ENCODE measurements at regions not wholly inside any gene's neighbourhood (a gene's known extent, or its start where the extent isn't known, plus 50 kb on each side); places are given as distances from the start of the nearest gene placed in this dataset.
A peak's percentile ranks its signal among the peaks of the same experiment; 100 is the strongest.

- no peak for DNase-seq
Measured at GRCh38 chr5:18829539-18829938, 1158.5 kb downstream of the CDH18 start.

GRCh38 chr5:18850216-18850615 is 1137.8 kb downstream of the CDH18 start:
- no peak for DNase-seq

DNA sequence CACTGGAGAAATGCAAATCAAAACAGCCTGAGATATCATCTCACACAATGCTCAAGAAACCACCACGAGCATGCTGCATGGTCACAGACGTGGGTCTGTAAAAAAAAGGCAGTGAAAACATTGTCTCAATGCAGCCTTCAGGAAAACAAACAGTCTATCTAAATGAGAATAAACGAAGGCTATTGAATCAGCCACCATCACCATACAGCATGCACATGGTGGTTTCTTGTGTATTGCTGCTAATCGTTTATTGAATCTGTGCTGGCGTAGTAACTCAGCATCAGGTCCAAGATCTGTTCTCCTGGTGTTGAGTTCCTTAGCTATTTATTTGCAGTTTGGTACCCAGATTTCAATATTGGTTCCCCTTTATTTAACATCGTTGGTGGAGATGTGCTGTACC is 1115.0 kb downstream of the CDH18 start:
- DNase-seq: no peak

- no peak for DNase-seq
Measured at GRCh38 chr5:18876565-18876964, 1111.4 kb downstream of the CDH18 start.

DNA sequence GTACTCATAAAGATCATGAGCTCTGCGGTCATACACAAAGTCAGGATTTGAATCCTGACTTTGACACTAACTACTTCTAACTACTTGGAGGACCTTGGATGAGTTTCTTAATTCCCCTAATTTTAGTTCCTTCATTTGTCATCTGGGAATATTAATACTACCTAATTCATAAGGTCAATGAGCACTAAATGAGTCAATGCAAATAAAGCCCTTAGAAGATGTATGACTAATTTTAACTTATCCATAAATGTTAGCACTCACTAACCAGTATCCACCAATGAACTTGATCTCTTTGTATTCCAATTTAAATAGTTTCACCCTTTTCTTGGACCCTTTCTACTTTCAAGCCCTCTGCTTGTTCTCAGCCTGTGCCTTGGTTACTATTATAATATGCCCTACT is 1106.4 kb downstream of the CDH18 start:
- DNase-seq: no peak

DNA sequence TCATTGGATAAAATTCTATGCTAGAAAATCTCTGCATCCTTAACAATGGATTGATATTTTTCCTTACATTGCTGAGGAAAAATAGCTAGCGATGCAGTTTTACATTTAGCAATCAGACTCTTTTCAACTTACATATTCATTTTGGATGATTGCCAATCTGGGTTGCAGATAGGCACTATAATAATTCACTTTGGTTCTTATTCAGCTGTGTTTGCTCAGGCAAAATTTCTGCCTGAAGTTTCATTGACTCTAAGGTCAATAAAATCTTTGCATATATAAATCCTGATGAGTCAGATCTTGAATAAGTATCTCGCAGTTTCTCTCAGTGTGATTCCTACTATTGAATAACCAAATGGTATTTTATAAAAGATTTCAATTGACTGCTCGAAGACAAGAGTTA is 1105.8 kb downstream of the CDH18 start:
- no peak for DNase-seq

DNA sequence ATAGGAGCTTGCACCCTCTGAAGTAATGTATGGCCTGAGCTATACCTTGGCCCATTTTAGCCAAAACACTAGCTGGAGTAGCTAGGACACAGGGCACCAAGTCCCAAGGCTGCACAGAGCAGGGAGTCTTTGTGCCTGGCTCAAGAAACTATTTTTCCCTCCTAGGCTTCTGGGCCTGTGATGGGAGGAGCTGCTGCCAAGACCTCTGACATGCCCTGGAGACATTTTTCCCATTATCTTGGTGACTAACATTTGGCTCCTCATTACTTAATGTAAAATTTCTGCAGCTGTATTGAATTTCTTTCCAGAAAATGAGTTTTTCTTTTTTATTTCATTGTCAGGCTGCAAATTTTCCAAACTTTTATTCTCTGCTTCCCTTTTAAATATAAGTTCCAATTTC is 1099.2 kb downstream of the CDH18 start:
- no peak for DNase-seq

DNA sequence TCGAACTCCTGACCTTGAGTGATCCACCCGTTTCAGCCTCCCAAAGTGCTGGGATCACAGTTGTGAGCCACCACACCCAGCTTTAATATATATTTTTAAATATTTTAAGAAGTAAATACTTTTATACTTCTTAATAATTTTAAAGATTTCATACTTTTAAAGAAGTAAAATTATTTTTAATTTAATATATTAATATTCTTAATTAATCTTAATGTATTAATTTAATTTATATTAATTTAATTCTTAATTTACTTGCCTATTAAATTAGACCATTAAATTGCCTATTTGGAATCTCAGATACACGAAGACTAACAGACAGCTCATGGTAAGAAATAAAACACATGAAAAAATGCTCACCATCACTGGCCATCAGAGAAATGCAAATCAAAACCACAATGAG is 1087.4 kb downstream of the CDH18 start:
- DNase-seq: no peak

GRCh38 chr5:18920966-18921365 is 1067.0 kb downstream of the CDH18 start:
- no peak for DNase-seq

DNA sequence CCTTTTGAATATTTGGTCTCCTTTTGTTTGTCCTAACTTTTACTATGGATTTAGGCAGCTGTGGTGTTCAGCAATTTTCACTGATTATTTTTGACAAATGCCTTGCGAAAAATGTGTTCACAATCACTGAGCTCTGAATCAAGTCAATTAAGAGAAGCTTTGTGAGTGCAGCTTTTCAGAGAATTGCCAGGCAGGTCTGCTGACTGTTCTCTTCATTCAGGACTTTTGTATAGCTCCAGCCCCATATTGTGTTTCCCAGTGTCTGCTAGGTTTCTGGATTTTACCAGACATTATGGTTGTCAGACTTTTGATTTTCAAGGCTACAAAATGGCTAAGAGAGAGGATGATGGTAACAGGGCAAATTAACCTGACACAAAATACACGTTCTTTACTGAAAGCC is 1055.9 kb downstream of the CDH18 start:
- no peak for DNase-seq

- no peak for DNase-seq
Measured at GRCh38 chr5:18944771-18945170, 1043.2 kb downstream of the CDH18 start.

GRCh38 chr5:18954239-18954638 is 1033.8 kb downstream of the CDH18 start:
- no peak for DNase-seq

- peak; percentile 98 for DNase-seq
Measured at GRCh38 chr5:18959535-18959934, 1028.5 kb downstream of the CDH18 start.

DNA sequence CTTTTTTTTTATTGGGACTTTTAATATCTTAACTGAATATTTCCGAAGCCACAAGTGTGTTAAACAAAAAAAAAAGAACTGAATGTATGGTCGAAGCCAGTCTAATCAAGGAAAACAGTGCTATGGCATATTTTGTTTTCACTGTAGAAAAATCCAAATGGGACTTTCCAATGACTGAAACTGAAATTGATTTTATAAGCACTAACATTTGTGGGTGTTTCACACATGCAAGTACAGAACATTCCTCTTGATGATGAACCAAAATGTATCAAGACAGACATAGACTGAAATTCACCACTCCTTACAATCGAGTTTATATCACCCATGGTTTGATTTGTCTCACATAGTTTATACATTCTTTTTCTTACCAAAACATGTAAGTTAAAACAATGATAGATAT is 1026.8 kb downstream of the CDH18 start:
- DNase-seq: peak; percentile 51

DNA sequence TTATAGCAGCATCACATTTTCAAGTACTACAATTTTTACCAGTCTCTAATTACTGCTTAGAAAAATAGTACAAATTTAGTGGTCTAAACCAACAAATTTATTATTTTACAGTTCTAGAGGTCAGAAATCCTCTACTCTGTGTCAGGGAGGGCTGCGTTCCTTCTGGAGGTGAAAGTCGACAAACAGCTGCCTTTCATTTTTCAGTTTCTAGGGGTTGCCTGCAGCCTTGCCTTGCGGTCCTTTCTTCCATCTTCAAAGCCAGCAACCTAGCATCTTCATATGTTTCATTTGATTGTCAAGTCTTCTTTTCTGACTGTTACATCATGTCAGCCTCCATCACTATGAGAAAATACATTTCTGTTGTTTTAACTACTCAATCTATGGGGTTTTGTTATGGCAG is 1022.1 kb downstream of the CDH18 start:
- no peak for DNase-seq

DNA sequence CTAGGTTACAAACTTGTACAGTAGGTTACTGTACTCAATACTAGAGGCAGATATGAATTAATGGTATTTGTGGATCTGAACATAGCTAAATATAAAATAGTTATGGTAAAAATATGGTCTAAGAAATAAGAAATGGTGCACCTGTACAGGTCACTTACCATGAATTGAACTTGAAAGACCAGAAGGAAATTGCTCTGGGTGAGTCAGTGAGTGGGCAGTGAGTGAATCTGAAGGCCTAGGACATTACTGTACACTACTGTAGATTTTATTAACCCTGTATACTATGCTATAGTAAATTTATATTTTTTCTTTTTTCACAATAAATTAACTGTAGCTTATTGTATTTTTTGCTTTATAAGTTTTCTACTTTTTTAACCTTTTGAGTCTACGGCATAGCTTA is 1020.4 kb downstream of the CDH18 start:
- DNase-seq: no peak

GRCh38 chr5:18968966-18969365 is 1019.0 kb downstream of the CDH18 start:
- no peak for DNase-seq

- DNase-seq: no peak
Measured at GRCh38 chr5:18970000-18970399, 1018.0 kb downstream of the CDH18 start.

DNA sequence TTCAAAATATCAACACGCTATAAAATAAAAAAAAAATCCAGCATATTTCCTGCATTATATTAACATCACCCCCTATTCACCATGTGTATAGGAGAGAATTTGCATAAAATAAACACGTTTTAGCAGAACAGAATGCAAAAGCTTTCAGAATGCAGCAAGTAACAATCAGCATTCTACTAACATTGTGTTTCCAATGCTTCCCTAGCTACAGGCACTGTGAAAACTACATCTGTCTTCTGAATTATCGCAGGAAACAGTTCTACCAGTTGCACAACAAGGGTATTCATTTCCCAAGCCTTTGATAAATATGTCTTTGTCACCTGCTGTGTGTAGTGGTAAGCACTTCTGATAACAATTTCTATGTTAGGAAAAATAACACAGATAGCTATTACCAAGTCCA is 1015.8 kb downstream of the CDH18 start:
- DNase-seq: no peak

DNA sequence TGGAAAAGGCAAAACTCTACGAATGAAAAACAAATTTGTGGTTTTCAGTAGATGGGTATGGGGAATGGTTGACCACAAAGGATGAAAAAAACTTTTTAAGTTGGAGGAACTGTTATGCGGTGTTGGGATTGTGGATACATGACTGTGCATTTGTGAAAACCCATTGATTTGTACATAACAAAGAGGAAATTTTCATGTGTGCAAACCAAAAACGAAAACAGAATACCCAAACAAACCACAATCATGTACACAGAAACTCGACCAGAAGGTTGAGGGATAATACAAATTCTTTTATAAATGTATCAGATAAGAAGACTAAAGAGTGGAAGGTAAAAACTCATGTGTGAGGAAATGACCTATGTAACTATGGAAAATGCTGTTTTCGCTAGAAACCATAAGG is 1012.4 kb downstream of the CDH18 start:
- no peak for DNase-seq

DNA sequence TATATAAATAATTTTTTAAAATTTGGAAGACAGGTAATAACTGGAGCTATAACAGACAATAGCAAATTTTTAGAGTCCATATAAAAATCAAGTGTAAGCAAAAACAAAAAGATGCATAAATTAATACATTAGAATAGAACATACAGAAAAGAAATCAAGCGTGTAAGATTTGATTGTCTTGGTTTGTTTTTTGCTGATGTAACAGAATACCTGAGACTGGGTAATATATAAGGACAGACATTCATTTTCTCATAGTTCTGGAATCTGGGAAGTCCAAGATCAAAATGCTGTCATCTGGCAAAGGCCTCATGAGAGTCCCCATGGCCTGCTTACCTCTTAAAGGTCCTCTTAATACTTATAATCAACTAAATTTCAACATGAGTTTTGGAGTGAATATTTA is 1010.1 kb downstream of the CDH18 start:
- no peak for DNase-seq

GRCh38 chr5:18984559-18985080 is 1003.4 kb downstream of the CDH18 start:
- no peak for DNase-seq

GRCh38 chr5:18985171-18985758 is 1002.7 kb downstream of the CDH18 start:
- DNase-seq: no peak

- no peak for DNase-seq
Measured at GRCh38 chr5:18987101-18987500, 1000.9 kb downstream of the CDH18 start.

DNA sequence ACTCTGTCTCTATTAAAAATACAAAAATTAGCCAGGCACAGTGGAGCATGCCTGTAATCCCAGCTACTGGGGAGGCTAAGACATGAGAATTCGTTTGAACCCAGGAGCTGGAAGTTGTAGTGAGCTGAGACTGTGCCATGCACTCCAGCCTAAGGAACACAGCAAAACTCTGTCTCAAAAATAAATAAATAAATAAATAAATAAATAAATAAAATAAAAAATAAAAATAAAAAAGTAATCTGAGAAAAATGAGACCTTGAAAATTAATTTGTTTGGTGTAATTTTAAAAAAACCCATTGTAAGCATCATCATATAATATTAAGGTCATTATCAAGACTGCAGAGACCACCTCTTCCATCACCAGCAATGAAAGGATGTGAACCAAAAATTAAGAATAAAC is 997.1 kb downstream of the CDH18 start:
- DNase-seq: no peak

- DNase-seq: peak; percentile 16
Measured at GRCh38 chr5:18992264-18992663, 995.7 kb downstream of the CDH18 start.

All from NCI-H1694 treated with DMSO at 0.1 percent for 48 hours (cell line).